ENCODE measurements at regions not wholly inside any gene's neighbourhood (a gene's known extent, or its start where the extent isn't known, plus 50 kb on each side); places are given as distances from the start of the nearest gene placed in this dataset.

DNA sequence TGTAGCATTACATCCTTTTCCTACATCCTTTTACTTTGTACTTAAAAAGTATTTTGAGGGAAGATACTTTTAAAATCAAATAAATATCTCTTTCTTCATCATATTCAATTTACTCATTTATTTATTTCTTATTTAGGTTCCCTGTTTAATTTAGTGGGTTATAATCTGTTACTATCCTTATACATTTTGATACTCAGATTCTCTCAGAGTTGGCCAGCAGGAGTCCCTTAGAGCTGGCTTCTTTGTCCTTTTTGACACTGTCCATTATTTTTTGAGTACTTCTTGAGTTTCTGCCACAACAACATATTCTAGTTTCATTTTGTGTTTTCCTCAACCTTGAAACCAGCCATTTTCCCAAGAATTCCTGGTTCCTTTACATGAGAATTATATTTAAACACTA, 111.6 kb upstream of the DCBLD2 start:
- H3K27me3 Mint-ChIP-seq (ENCODE audit: unreplicated experiment) = no peaks in the 10 kb centered on the region
- H3K4me3 Mint-ChIP-seq (ENCODE audit: unreplicated experiment) = no peak overlapping the region
- H3K4me1 Mint-ChIP-seq (ENCODE audit: unreplicated experiment) = no peaks in the 10 kb centered on the region
- H3K27ac Mint-ChIP-seq (ENCODE audit: unreplicated experiment) = no peak overlapping the region
- no peaks in the 10 kb centered on the region for H3K36me3 Mint-ChIP-seq (ENCODE audit: low read depth, unreplicated experiment)
- DNase-seq (ENCODE audit: low spot score) = no peak
- no peaks in the 10 kb centered on the region for H3K9me3 Mint-ChIP-seq (ENCODE audit: unreplicated experiment)
- TF ChIP-seq, protein P1, sequence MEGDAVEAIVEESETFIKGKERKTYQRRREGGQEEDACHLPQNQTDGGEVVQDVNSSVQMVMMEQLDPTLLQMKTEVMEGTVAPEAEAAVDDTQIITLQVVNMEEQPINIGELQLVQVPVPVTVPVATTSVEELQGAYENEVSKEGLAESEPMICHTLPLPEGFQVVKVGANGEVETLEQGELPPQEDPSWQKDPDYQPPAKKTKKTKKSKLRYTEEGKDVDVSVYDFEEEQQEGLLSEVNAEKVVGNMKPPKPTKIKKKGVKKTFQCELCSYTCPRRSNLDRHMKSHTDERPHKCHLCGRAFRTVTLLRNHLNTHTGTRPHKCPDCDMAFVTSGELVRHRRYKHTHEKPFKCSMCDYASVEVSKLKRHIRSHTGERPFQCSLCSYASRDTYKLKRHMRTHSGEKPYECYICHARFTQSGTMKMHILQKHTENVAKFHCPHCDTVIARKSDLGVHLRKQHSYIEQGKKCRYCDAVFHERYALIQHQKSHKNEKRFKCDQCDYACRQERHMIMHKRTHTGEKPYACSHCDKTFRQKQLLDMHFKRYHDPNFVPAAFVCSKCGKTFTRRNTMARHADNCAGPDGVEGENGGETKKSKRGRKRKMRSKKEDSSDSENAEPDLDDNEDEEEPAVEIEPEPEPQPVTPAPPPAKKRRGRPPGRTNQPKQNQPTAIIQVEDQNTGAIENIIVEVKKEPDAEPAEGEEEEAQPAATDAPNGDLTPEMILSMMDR (IDR thresholded peaks at IDR 0.05; ENCODE audit: unreplicated experiment) = no peak

- no peaks in the 10 kb centered on the region for H3K4me1 Mint-ChIP-seq (ENCODE audit: unreplicated experiment)
- TF ChIP-seq, protein P1 (IDR thresholded peaks at IDR 0.05; ENCODE audit: unreplicated experiment) = no peak
- no peaks in the 10 kb centered on the region for H3K27me3 Mint-ChIP-seq (ENCODE audit: unreplicated experiment)
- no peak overlapping the region for H3K27ac Mint-ChIP-seq (ENCODE audit: unreplicated experiment)
- H3K36me3 Mint-ChIP-seq (ENCODE audit: low read depth, unreplicated experiment) = no peaks in the 10 kb centered on the region
- no peaks in the 10 kb centered on the region for H3K9me3 Mint-ChIP-seq (ENCODE audit: unreplicated experiment)
- no peak overlapping the region for H3K4me3 Mint-ChIP-seq (ENCODE audit: unreplicated experiment)
- no peak for DNase-seq (ENCODE audit: low spot score)
Observed at GRCh38 chr3:99012051-99012450, 110.6 kb upstream of the DCBLD2 start.

GRCh38 chr3:99009851-99010250, 108.4 kb upstream of the DCBLD2 start:
- Mint-ChIP-seq H3K9me3 (ENCODE audit: unreplicated experiment) (no peaks in the 10 kb centered on the region), H3K27me3 (ENCODE audit: unreplicated experiment) (no peaks in the 10 kb centered on the region), H3K27ac (ENCODE audit: unreplicated experiment) (no peak overlapping the region), H3K36me3 (ENCODE audit: low read depth, unreplicated experiment) (no peaks in the 10 kb centered on the region), H3K4me1 (ENCODE audit: unreplicated experiment) (no peaks in the 10 kb centered on the region), H3K4me3 (ENCODE audit: unreplicated experiment) (no peak overlapping the region)
- DNase-seq (ENCODE audit: low spot score) = no peak
- TF ChIP-seq, protein P1 (IDR thresholded peaks at IDR 0.05; ENCODE audit: unreplicated experiment) = no peak

DNA sequence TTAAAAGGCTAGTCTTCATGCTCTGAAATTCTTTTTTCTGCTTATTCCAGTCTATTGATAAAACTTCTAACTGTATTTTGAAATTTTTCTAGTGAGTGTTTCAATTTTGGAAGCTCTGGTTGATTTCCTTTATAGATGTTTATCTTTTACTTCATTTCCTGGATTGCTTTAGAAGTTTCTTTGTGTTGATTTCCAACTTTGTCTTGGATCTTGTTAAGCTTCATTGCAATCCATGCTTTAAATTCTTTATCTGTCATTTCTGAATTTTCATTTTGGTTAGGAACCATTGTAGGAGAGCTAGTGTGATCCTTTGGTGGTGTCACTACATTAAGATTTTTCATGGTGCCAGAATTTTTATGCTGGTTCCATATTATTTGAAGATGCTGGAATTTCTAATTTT, 105.2 kb upstream of the DCBLD2 start:
- H3K36me3 Mint-ChIP-seq (ENCODE audit: low read depth, unreplicated experiment) = no peaks in the 10 kb centered on the region
- H3K4me3 Mint-ChIP-seq (ENCODE audit: unreplicated experiment) = no peak overlapping the region
- H3K27ac Mint-ChIP-seq (ENCODE audit: unreplicated experiment) = no peak overlapping the region
- H3K9me3 Mint-ChIP-seq (ENCODE audit: unreplicated experiment) = no peaks in the 10 kb centered on the region
- no peaks in the 10 kb centered on the region for H3K27me3 Mint-ChIP-seq (ENCODE audit: unreplicated experiment)
- TF ChIP-seq, protein P1 (IDR thresholded peaks at IDR 0.05; ENCODE audit: unreplicated experiment) = no peak
- DNase-seq (ENCODE audit: low spot score) = no peak
- H3K4me1 Mint-ChIP-seq (ENCODE audit: unreplicated experiment) = no peaks in the 10 kb centered on the region

- DNase-seq (ENCODE audit: low spot score) = no peak
- TF ChIP-seq, protein P1 (IDR thresholded peaks at IDR 0.05; ENCODE audit: unreplicated experiment) = no peak
- Mint-ChIP-seq H3K27ac (ENCODE audit: unreplicated experiment) (no peak overlapping the region), H3K4me1 (ENCODE audit: unreplicated experiment) (no peaks in the 10 kb centered on the region), H3K36me3 (ENCODE audit: low read depth, unreplicated experiment) (no peaks in the 10 kb centered on the region), H3K27me3 (ENCODE audit: unreplicated experiment) (peaks cover 3% of the 10 kb centered on the region), H3K9me3 (ENCODE audit: unreplicated experiment) (no peaks in the 10 kb centered on the region), H3K4me3 (ENCODE audit: unreplicated experiment) (no peak overlapping the region)
Observed at GRCh38 chr3:98999675-99000074, 98.2 kb upstream of the DCBLD2 start.

Measured in endothelial cell (in vitro differentiated cells).